GM12872 (cell line): ENCODE measurements at regions not wholly inside any gene's neighbourhood (a gene's known extent, or its start where the extent isn't known, plus 50 kb on each side); places are given as distances from the start of the nearest gene placed in this dataset.

Experiments
- TF ChIP-seq, protein P1 (sequence below): IDR thresholded peaks from 3 replicates; pipeline ENCODE4 v1.5.1; 2011; ENCODE audit warnings: low read depth, mild to moderate bottlenecking, low read length, moderate library complexity; ENCODE audit not compliant: insufficient read depth

DNA sequence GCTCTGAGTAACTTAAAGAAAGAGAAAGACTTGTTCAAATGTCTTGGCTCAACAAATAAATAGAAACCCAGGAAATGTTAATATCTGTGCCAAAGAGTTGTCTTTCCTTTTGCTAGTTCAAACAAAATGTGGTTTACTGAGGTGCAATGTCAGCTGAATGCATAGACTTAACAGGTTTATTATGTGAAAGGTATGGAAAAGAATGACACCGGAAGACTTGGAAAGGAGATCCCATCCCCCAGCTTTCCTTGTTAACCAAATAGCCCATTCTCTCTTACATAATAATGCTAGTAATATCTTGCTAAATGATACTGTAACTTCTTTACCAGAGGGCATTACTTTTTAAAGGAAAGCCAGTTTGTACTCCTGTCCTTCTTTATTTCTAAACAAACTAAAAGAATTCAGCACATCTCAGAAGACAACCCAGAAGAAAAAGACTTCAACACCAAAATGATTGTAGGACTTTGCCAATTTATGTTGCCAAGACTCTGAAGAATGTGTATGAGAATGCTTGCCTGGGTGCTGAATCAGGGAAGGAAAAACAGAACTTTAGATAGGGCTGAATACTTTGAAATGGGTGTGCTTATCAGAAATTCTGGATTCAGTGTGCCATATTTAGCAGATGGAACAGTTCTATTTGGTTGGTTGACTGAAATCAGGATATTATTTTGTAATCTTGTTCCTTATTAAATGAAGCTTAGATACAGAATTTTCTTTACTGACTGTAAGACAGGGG is 344.1 kb downstream of the TMEM38B start:
- TF ChIP-seq, protein P1, sequence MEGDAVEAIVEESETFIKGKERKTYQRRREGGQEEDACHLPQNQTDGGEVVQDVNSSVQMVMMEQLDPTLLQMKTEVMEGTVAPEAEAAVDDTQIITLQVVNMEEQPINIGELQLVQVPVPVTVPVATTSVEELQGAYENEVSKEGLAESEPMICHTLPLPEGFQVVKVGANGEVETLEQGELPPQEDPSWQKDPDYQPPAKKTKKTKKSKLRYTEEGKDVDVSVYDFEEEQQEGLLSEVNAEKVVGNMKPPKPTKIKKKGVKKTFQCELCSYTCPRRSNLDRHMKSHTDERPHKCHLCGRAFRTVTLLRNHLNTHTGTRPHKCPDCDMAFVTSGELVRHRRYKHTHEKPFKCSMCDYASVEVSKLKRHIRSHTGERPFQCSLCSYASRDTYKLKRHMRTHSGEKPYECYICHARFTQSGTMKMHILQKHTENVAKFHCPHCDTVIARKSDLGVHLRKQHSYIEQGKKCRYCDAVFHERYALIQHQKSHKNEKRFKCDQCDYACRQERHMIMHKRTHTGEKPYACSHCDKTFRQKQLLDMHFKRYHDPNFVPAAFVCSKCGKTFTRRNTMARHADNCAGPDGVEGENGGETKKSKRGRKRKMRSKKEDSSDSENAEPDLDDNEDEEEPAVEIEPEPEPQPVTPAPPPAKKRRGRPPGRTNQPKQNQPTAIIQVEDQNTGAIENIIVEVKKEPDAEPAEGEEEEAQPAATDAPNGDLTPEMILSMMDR = no peak

DNA sequence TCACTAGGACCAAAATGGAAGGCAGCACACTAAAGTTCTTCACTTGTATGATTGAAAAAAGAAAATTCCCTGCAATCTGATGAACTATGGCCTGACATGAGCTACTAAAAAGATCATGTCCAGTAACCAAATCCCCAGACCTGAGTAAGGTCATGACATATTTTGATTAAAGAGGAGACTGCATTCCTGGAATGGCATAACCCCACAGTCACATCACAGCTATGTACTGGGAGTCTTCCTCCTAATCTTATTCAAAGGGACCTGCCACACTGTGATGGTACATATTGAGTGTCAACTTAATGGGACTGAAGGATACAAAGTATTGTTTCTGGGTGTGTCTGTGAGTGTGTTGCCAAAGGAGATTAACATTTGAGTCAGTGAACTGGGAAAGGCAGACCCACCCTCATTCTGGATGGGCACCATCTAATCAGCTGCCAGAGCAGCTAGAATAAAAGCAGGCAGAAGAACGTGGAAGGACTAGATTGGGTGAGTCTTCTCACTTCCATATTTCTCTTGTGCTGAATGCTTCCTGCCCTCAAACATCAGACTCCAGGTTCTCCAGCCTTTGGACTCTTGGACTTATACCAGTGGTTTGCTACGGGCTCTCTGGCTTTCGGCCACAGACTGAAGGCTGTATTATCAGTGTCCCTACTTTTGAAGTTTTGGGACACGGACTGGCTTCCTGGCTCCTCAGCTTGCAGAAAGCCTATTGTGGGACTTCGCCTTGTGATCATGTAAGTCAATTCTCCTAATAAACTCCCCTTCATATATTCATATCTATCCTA is 345.0 kb downstream of the TMEM38B start:
- TF ChIP-seq, protein P1 = no peak

DNA sequence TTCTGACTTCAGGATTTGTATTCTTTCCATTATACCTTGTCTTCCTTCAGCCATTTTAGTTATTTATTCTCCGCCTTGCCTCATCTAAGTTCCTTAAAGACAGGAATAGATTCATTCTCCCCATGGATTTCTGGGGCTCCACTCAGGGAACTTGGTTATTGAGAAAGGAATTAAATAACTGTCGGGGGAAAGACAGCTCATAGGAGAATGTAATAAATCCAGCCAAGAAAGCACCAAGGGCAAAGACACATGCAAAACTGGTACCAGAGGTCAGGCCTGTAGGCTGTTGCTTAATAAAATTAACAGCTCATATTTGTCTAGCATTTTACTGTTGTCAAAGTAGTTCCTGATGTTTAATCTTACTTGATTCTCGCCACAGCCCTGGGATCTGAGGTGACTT is 357.2 kb downstream of the TMEM38B start:
- TF ChIP-seq, protein P1 = no peak

DNA sequence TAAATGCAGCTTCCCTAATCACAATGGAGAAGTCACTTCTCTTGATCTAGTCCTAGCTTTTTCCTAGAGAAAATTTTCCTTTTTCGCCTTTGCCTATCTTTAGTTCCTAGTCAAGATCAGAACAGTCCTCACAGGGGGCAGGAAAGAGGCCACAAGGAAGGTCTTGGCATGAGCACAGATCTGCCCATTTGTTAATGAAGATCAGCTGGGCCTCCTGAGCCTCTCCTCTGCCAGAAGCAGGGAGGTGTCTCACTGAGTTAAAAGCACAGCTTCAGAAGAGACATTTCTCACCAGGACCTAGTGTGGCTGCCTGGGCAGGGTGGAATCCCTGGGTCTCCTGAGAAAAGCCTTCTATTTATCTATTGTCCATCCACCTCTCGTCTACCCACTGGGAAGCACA is 357.8 kb downstream of the TMEM38B start:
- TF ChIP-seq, protein P1 = no peak

DNA sequence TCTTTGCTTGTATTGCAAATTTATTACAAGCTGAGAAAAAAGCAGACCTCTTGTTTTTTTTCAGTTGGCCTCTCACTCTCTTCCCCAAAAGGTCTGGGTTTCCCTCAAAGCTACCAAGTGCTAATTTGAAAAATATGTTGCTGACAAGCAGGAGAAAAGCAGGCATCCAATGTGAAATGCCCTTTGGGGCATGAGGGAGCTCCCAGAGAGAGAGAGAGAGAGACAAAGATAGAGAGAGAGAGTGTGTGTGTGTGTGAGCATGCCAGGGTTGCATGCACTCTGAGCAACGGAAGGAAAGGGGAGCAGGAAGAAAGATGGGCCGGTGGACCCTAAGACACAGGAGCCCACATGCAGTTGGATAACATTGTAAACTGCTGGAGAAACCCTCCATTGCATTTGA is 358.4 kb downstream of the TMEM38B start:
- TF ChIP-seq, protein P1 = no peak

DNA sequence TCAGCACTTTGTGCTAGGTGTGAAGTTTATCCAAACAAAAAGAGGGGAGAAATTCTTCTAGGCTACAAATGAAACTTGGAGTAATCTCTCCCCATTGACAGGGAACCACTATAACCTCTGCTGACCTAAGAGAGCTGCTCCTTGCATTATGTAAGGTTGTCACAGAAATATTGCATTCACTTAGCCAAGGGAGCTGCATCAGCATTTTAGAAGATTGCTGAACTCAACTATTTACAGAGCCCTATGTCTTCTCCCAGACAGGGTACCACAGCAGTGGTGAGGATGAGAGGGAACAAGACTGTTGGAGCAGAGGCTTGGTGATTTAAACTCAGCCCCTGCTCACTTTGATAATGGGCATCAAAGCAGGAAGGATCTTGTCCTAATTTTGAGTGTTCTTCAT is 362.0 kb downstream of the TMEM38B start:
- TF ChIP-seq, protein P1 = no peak

DNA sequence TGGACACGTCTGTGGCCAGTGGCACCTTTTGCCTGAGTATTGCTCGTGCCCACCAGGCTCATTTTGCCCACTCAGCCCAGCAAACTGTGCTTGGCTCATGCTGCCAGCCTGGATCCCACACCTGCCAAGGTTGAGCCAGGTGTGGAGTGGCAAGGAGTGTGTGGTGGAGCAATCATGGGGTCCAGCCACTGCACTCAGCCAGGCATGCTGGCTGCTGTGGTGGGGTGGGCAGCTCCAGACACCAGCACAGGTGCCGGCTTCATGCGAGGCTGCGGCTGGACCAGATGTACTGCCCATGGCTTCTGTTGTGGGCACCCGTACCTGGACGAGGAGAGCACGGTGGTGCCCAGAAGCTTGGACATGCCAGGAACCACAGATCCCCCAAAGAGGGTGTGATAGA is 364.1 kb downstream of the TMEM38B start:
- TF ChIP-seq, protein P1 = no peak
